Suprapubic skin (tissue), 4 donors: ENCODE measurements at regions not wholly inside any gene's neighbourhood (a gene's known extent, or its start where the extent isn't known, plus 50 kb on each side); places are given as distances from the start of the nearest gene placed in this dataset.
"Not testable (repeated sequence)": the region's sequence is repeated elsewhere in the genome, so short reads cannot be mapped to it uniquely, and the experiment has no call there.

Experiments
- DNase-seq, 2 donors: peaks; one replicate each; pipeline ENCODE4 v3.0.0-alpha.2; 2019; ENCODE audit warnings: low spot score in 2 of 2
- H3K27ac ChIP-seq: fragments of 200-600 bp; sonication (generic); one replicate; pipeline ENCODE4 v1.5.1; 2019
- H3K27me3 ChIP-seq: fragments of 200-600 bp; sonication (generic); one replicate; pipeline ENCODE4 v1.5.1; 2019
- H3K36me3 ChIP-seq: fragments of 200-600 bp; sonication (generic); one replicate; pipeline ENCODE4 v1.5.1; 2019
- H3K4me1 ChIP-seq: fragments of 200-600 bp; sonication (generic); one replicate; pipeline ENCODE4 v1.5.1; 2019
- H3K4me3 ChIP-seq: fragments of 200-600 bp; sonication (generic); one replicate; pipeline ENCODE4 v1.5.1; 2019; ENCODE audit warnings: mild to moderate bottlenecking
- H3K9me3 ChIP-seq: fragments of 200-600 bp; sonication (generic); one replicate; pipeline ENCODE4 v1.5.1; 2019
- EP300 ChIP-seq: sonication (generic); formaldehyde crosslinking; IDR thresholded peaks from one replicate; pipeline ENCODE4 v1.6.1; 2017; ENCODE audit warnings: antibody characterized with exemption
- POLR2A ChIP-seq, 2 donors: fragments of 450-650 bp; IDR thresholded peaks; one replicate each; pipeline ENCODE4 v1.6.1; 2017; ENCODE audit warnings: antibody characterized with exemption in 2 of 2, mild to moderate bottlenecking in 2 of 2, moderate library complexity in 2 of 2
- POLR2AphosphoS5 ChIP-seq, 3 donors: sonication (generic); formaldehyde crosslinking; IDR thresholded peaks; one replicate each; pipeline ENCODE4 v1.6.1; 2017; ENCODE audit warnings: antibody characterized with exemption in 3 of 3
- WGBS: methylation state at CpG from one replicate; pipeline ENCODE4 v1.1.5; 2018; 5-methylcytosine and 5-hydroxymethylcytosine counted together
- TF ChIP-seq, protein P1 (sequence below), 2 donors: fragments of 200-600 bp in 1 of 2; fragments of 450-650 bp in 1 of 2; sonication (generic) in 1 of 2; IDR thresholded peaks; one replicate each; pipeline ENCODE4 v1.5.1; 2016 to 2019; ENCODE audit warnings: antibody characterized with exemption in 2 of 2, mild to moderate bottlenecking in 1 of 2, moderate library complexity in 1 of 2

DNA sequence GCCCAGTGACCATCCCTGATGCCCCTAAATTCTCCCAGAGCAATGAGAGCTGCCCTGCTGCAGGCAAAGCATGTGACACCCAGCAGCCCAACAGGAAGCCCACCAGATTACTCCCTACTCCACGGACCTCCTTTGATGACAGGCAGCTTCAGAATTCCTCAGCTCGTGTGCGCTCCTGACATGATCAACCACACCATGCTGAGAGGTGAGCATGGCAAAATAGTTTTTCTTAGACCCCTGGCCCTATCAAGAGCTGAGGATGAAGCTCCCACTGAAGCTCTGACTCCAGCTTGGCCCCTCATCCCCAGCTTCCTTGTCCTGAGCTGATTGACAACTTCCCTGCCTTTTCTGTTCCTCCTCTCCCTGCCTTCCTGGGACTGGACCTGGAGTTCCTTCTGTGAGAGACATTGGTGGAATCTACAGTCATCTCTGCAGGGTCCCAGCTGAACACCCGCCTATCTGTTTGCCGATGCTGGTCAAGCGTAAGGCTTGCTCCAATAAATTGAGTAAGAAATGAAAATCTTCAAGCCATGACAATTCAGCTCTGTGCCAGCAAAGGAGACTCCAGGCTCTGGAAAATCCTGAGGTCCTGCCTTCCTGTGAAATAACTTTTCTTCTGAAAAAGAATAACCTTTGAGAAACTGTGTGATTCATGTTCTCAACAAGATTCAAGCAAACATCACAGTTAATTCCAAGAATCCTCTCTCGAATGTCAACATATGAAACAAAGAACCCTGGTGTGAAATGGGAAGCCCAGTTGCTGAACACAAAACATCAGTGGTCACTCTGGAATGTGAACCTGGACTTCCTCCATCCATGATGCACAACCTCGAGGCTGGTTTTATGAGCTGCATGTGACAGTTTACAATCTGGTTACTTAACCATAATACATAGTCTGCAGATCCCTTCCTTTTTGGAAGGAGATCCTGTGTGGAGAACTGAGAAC is 201.1 kb downstream of the SPP2 start:
- no peak for TF ChIP-seq POLR2A (IDR thresholded peaks at IDR 0.05)
- no peak for TF ChIP-seq EP300
- no peak for TF ChIP-seq POLR2AphosphoS5 (IDR thresholded peaks at IDR 0.05)
- TF ChIP-seq, protein P1, sequence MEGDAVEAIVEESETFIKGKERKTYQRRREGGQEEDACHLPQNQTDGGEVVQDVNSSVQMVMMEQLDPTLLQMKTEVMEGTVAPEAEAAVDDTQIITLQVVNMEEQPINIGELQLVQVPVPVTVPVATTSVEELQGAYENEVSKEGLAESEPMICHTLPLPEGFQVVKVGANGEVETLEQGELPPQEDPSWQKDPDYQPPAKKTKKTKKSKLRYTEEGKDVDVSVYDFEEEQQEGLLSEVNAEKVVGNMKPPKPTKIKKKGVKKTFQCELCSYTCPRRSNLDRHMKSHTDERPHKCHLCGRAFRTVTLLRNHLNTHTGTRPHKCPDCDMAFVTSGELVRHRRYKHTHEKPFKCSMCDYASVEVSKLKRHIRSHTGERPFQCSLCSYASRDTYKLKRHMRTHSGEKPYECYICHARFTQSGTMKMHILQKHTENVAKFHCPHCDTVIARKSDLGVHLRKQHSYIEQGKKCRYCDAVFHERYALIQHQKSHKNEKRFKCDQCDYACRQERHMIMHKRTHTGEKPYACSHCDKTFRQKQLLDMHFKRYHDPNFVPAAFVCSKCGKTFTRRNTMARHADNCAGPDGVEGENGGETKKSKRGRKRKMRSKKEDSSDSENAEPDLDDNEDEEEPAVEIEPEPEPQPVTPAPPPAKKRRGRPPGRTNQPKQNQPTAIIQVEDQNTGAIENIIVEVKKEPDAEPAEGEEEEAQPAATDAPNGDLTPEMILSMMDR (IDR thresholded peaks at IDR 0.05), result no peak
- no peaks in the 10 kb centered on the region for H3K27me3 ChIP-seq
- peaks cover 21% of the 10 kb centered on the region for H3K4me1 ChIP-seq
- 64% methylated on average over 8 of the region's 8 CpGs for WGBS
- peak overlapping the region; percentile 75 for H3K27ac ChIP-seq
- peak in 1 of 2 donors; percentile 78 for DNase-seq
- no peaks in the 10 kb centered on the region for H3K36me3 ChIP-seq
- no peak overlapping the region for H3K4me3 ChIP-seq
- H3K9me3 ChIP-seq, result no peaks in the 10 kb centered on the region

DNA sequence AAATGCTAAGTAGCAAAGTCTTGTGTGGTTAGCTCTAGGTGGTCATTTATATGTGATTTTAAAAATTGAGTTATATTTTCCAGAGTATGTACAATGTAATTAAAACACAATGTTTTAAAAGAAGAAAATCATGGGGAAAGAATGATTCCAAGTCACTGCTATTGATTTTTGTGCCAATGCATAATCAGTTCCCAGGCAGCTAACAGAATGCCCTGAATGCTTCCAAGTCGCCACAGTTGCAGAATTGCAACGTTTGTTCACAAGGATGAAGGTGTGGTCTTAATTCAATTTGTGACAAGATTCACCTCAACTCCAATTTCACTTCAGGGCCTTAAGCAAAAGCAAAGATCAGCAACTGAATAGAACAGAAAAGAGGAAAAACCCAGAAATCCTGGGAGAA is 200.4 kb downstream of the SPP2 start:
- no peaks in the 10 kb centered on the region for H3K36me3 ChIP-seq
- H3K4me3 ChIP-seq, result no peak overlapping the region
- TF ChIP-seq POLR2AphosphoS5 (IDR thresholded peaks at IDR 0.05) (no peak), POLR2A (IDR thresholded peaks at IDR 0.05) (no peak), EP300 (no peak)
- TF ChIP-seq, protein P1 (IDR thresholded peaks at IDR 0.05), result no peak
- no peaks in the 10 kb centered on the region for H3K9me3 ChIP-seq
- WGBS, result 34% methylated on average over 2 of the region's 2 CpGs
- peaks cover 21% of the 10 kb centered on the region for H3K4me1 ChIP-seq
- no peaks in the 10 kb centered on the region for H3K27me3 ChIP-seq
- peak overlapping the region; percentile 75 for H3K27ac ChIP-seq
- DNase-seq, result no peak

DNA sequence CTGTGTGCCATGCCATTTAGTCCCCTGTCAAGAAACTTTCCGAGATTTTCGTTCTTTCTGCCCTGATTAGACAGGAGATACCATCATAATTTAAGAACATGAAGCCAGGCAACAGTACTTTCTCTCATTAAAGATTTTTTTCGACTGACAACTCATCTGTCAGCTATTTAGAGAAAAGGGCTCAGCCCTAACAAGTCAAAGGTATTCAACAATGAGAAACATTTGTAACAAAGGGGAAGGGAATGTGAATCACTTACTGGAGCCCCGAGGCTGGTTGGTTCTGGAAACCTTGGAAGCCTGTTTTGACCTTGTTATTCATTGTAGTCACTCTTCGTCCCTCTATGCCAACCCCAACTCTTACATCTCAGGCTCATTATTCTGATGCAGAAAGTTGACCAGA is 199.4 kb downstream of the SPP2 start:
- H3K36me3 ChIP-seq, result no peaks in the 10 kb centered on the region
- TF ChIP-seq, protein P1 (IDR thresholded peaks at IDR 0.05), result no peak
- WGBS, result 41% methylated on average over 5 of the region's 5 CpGs
- H3K4me1 ChIP-seq, result peaks cover 21% of the 10 kb centered on the region
- no peaks in the 10 kb centered on the region for H3K9me3 ChIP-seq
- no peak overlapping the region for H3K4me3 ChIP-seq
- H3K27me3 ChIP-seq, result no peaks in the 10 kb centered on the region
- peak overlapping the region; percentile 75 for H3K27ac ChIP-seq
- no peak for DNase-seq

DNA sequence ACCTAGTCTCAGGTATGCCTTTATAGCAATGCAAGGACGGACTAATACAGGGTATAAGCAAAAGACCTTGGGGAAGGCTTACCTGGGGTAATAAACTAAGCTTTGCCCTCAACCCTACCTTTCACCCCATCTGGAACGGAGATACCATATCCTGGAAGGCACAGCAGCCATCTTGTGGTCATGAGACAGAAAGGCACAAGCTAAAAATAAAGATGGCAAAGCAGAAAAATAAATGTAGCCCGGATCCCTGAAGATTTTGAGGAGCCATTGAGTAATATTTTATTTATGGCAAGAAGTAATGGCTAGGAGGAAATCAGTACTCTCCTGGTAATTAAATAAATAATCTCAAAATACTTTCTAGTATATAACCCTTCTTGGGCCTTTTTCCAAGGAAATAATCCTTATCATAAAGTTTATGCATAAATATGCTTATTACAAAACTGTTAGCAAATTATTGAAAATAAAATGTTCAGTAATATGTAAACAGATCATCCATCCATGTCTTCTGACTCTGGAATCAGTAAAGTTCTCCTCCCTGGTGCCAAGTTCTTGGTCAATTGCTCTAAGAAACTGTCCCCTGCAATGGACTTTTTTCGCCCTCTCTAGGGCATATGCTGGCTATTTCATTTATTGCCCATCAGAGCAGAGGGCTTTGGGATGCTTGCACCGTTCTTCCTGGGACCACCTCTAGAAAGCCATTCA is 198.7 kb downstream of the SPP2 start:
- 71% methylated on average over 5 of the region's 5 CpGs for WGBS
- peak overlapping the region; percentile 75 for H3K27ac ChIP-seq

DNA sequence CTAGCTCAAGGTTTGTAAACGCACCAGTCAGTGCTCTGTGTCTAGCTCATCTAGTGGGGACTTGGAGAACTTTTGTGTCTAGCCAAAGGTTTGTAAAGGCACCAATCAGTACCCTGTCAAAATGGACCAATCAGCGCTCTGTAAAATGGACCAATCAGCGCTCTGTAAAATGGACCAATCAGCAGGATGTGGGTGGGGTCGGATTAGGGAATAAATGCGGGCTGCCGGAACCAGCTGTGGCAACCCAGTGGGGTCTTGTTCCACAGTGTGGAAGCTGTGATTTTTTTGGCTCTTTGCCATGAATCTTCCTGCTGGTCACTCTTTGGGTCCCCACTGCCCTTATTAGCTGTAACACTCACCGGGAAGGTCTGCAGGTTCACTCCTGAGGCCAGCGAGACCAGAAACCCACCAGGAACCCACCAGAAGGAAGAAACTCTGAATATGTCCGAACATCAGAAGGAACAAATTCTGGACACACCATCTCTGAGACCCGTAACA is 197.8 kb downstream of the SPP2 start:
- not testable (repeated sequence) for H3K27ac ChIP-seq, DNase-seq, H3K36me3 ChIP-seq, H3K4me3 ChIP-seq, H3K9me3 ChIP-seq, H3K27me3 ChIP-seq
- H3K4me1 ChIP-seq, result peaks cover 21% of the 10 kb centered on the region
- WGBS, result 97% methylated on average over 10 of the region's 10 CpGs

More for the DNA sequence above, 198.7 kb downstream of the SPP2 start:
- Histone ChIP-seq H3K9me3 (no peaks in the 10 kb centered on the region), H3K27me3 (no peaks in the 10 kb centered on the region), H3K36me3 (no peaks in the 10 kb centered on the region), H3K4me1 (peaks cover 21% of the 10 kb centered on the region), H3K4me3 (no peak overlapping the region)
- DNase-seq, result no peak
- TF ChIP-seq POLR2A (IDR thresholded peaks at IDR 0.05), result no peak
- no peak for TF ChIP-seq POLR2AphosphoS5 (IDR thresholded peaks at IDR 0.05)
- TF ChIP-seq EP300, result no peak
- TF ChIP-seq, protein P1 (IDR thresholded peaks at IDR 0.05), result no peak
